Neural progenitor cell (in vitro differentiated cells): ENCODE measurements at regions not wholly inside any gene's neighbourhood (a gene's known extent, or its start where the extent isn't known, plus 50 kb on each side); places are given as distances from the start of the nearest gene placed in this dataset.
"Not testable (repeated sequence)": the region's sequence is repeated elsewhere in the genome, so short reads cannot be mapped to it uniquely, and the experiment has no call there.

Experiments
- CTCF ChIP-seq: fragments of 200-600 bp; sonication (generic); IDR thresholded peaks from 2 replicates; pipeline ENCODE4 v1.5.1; 2017; ENCODE audit warnings: antibody characterized with exemption, mild to moderate bottlenecking
- EZH2 ChIP-seq: fragments of 200-600 bp; sonication (generic); IDR thresholded peaks from 2 replicates; pipeline ENCODE4 v1.6.1; 2017; ENCODE audit warnings: antibody characterized with exemption, mild to moderate bottlenecking, moderate library complexity
- EZH2phosphoT487 ChIP-seq: fragments of 200-600 bp; sonication (generic); IDR thresholded peaks from 2 replicates; pipeline ENCODE4 v1.6.1; 2017; ENCODE audit warnings: antibody characterized with exemption

- not testable (repeated sequence) for TF ChIP-seq EZH2, CTCF, EZH2phosphoT487
Observed at GRCh38 chr4:181857471-181857870, 385.7 kb upstream of the TENM3 start.
